Erythroblast (primary cell): ENCODE measurements at regions not wholly inside any gene's neighbourhood (a gene's known extent, or its start where the extent isn't known, plus 50 kb on each side); places are given as distances from the start of the nearest gene placed in this dataset.

Source experiments
- GATA1 ChIP-seq: IDR thresholded peaks from 2 replicates; pipeline ENCODE4 v1.6.1; 2011; ENCODE audit warnings: low read depth, mild to moderate bottlenecking, control low read depth, low read length, moderate library complexity
- POLR2A ChIP-seq: IDR thresholded peaks from 2 replicates; pipeline ENCODE4 v1.6.1; 2011; ENCODE audit warnings: mild to moderate bottlenecking, low read length

- TF ChIP-seq POLR2A (no peak), GATA1 (no peak)
Measured at GRCh38 chr12:93072340-93072739, 143.2 kb upstream of the EEA1 start.
